Dedifferentiated amniotic fluid mesenchymal stem cell (primary cell): ENCODE measurements at regions not wholly inside any gene's neighbourhood (a gene's known extent, or its start where the extent isn't known, plus 50 kb on each side); places are given as distances from the start of the nearest gene placed in this dataset.

Experiments
- DNase-seq: peaks from one replicate; pipeline ENCODE4 v3.0.0-alpha.2; 2016; ENCODE audit errors: extremely low spot score

GRCh38 chr6:164554700-164555476 lies 754.5 kb downstream of the C6orf118 start:
- no peak for DNase-seq

GRCh38 chr6:164554226-164554625 lies 755.2 kb downstream of the C6orf118 start:
- no peak for DNase-seq

GRCh38 chr6:164551706-164552105 lies 757.7 kb downstream of the C6orf118 start:
- DNase-seq = no peak

GRCh38 chr6:164547076-164547475 lies 762.3 kb downstream of the C6orf118 start:
- no peak for DNase-seq

GRCh38 chr6:164546263-164546662 lies 763.1 kb downstream of the C6orf118 start:
- no peak for DNase-seq

- no peak for DNase-seq
These were observed 775.2 kb downstream of the C6orf118 start for GRCh38 chr6:164534070-164534766.

GRCh38 chr6:164533045-164533362 lies 776.4 kb downstream of the C6orf118 start:
- DNase-seq = no peak

GRCh38 chr6:164532198-164533044 lies 777.0 kb downstream of the C6orf118 start:
- DNase-seq = no peak

GRCh38 chr6:164531736-164532135 lies 777.7 kb downstream of the C6orf118 start:
- no peak for DNase-seq

- DNase-seq = no peak
These were observed 780.9 kb downstream of the C6orf118 start for GRCh38 chr6:164528539-164528938.

- no peak for DNase-seq
These were observed 786.2 kb downstream of the C6orf118 start for GRCh38 chr6:164523087-164523654.

- no peak for DNase-seq
These were observed 788.5 kb downstream of the C6orf118 start for GRCh38 chr6:164520916-164521315.

GRCh38 chr6:164507206-164507940 lies 802.0 kb downstream of the C6orf118 start:
- DNase-seq = no peak

- DNase-seq = no peak
These were observed 804.0 kb downstream of the C6orf118 start for GRCh38 chr6:164505425-164505824.

- no peak for DNase-seq
These were observed 806.6 kb downstream of the C6orf118 start for GRCh38 chr6:164502833-164503232.

- DNase-seq = no peak
These were observed 813.4 kb downstream of the C6orf118 start for GRCh38 chr6:164495882-164496495.

GRCh38 chr6:164478426-164478825 lies 831.0 kb downstream of the C6orf118 start:
- DNase-seq = no peak

- no peak for DNase-seq
These were observed 831.6 kb downstream of the C6orf118 start for GRCh38 chr6:164477790-164478189.

- DNase-seq = no peak
These were observed 832.3 kb downstream of the C6orf118 start for GRCh38 chr6:164477101-164477500.

GRCh38 chr6:164469276-164469949 lies 840.0 kb downstream of the C6orf118 start:
- no peak for DNase-seq
